ENCODE measurements at regions not wholly inside any gene's neighbourhood (a gene's known extent, or its start where the extent isn't known, plus 50 kb on each side); places are given as distances from the start of the nearest gene placed in this dataset.

DNA sequence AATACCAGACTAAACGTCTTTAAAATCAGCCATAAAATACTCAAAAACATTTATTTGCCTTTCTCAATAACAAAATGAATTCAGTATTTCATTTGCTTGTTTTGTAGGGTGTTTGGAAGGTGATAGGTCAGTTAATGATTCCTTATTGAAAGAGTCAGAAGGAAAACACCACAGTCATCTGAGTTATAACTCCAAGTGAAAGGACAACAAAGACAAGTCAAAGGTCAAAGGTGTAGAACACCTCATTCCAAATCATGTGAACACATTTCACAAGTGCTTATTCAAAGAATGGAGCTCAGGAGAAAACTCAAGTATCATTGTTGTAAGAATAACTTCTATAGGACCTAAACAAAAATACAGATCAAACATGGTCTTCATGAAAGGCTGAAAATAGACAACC lies 318.6 kb upstream of the PHF14 start:
- no peak for DNase-seq

DNA sequence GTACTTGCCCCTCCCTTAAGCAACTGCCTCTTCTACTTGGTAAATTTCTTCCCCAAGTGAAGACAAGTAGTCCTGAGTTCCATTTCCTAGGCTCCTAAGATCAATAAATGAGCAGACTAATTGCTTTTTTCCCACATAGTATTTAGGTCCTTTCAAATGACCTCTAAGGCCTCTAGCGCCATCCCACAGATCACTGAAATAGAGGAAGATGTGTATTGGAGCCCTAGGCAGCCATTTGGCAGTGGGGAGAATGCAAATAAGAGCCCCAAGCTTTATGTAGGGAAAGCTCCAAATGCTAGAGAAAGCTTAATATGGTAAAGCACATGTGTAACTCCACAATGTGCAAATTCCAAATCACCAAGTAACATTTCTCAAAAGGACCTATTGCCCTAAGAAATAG lies 316.5 kb upstream of the PHF14 start:
- no peak for DNase-seq

DNA sequence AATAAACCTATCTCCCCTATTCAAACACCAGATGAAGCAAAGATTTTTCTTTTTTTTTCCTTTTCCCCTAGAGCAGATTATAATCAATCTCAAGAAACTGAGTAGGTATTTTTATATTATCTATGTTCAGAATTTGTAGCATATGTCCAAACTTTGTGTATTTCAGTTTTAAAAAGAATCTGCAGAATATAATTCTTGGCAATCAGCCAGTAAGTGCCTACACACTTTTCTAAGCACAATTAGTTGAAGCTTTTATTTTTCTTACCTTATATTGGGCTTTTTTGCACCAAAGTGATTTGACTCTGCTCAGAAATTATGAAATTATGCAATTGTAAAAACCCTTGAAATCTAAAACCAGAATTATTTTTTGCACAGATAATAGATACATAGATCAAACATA lies 315.8 kb upstream of the PHF14 start:
- DNase-seq, result no peak

- DNase-seq, result no peak
Measured at GRCh38 chr7:10662491-10662890, 311.2 kb upstream of the PHF14 start.

DNA sequence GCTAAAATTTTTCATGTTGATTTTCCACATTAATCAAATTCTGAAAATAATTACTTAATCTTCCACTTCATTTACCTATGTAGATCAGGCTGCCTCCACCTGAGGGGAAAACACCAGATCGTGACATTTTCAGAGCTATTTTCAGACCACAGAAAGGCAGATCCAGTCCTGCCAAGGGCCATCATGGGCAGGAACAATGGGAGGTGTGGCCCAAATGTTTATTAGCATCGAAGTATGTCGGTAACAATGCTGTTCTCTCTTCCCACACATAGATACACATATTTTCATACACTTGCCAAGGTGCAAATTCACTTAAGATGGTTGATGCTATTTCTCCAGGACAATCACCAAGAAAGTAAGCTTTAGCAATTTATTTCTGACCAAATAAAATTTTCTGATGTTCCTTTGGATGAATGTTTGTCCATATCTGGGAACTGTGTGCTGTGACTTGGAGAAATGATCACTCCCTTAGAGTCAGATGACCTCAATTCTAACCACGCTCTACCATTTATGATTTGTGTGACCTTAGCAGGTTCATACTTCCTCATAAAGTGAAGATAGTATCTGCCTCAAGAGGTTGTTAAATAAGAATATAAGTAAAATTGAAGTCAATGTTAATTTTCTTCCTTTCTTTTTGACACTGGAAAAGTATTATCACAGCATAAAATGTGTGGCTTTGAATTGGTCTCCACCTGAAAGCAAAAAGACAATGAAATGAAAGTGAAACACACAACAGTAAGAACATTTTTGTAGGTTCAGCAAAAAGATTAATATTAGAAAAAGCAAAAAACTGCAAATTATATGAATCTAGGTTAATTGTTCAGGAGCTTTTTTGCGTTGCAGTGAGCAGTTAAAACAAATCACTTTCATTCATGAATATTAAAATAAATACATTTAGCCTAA lies 310.4 kb upstream of the PHF14 start:
- DNase-seq, result no peak

DNA sequence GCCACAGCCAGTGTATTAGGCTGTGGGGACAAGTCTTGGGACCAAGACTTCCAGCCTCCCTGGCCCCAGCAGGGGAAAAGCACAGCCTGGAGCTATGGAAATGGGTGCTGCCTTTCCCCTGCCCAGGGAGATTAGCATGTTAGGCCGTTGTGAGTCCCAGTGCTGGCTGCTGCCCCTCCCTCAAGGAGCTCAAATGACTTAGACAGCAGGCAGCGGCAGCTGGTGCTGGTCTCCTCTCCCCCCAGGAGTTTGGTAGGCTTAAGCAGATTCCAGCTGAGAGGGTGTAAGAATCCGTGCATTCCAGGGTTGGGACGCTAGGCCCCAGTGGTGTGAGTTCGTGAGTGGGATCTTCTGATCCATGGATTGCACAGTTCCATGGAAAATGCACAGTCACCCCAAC lies 301.5 kb upstream of the PHF14 start:
- no peak for DNase-seq

DNA sequence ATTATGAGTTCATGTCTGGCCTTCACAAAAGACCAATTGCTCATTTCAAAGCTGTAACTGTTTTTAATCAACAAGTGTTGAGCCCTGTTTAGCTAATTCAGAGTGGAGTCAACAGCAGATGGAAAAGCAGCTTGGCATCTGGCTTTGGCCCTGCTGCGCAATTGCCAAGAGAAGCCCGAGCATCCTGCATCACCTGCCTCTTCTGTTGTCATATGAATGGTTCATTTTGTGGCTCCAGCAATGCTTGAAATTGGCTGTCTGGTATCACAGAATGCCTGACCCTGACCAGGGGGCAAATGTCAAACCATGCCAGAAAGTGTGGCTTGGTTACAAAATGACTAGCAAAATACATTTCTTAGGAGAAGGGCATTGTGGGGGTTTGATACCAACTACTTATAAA lies 296.5 kb upstream of the PHF14 start:
- no peak for DNase-seq

DNA sequence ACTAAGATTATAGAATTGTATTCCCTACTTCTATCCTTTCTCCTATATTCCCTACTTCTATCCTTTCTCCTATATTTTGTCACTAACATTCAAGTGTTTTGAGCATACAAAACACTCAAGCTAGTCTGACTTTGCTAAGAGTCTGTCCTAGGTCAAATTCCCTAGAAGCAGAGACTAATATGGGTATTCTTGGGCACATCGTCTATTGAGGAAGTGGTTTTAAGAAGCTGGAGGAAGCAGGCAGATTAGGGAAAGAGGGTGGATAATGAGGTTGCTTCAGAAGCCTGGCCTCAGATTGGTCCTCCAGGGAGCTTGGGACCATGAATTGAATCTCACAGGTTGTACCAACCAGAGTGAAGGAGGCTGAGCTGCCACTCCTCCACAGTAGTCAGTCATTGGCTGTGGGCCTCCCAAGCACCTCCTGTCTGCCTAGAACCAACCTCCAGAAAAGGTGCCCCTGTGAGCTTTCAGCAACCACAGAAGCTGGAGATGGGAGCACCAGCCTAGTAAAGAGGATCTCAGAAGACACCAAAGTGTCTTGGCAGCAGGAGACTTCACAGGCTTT lies 295.9 kb upstream of the PHF14 start:
- no peak for DNase-seq

- no peak for DNase-seq
Measured at GRCh38 chr7:10684606-10685005, 289.1 kb upstream of the PHF14 start.

DNA sequence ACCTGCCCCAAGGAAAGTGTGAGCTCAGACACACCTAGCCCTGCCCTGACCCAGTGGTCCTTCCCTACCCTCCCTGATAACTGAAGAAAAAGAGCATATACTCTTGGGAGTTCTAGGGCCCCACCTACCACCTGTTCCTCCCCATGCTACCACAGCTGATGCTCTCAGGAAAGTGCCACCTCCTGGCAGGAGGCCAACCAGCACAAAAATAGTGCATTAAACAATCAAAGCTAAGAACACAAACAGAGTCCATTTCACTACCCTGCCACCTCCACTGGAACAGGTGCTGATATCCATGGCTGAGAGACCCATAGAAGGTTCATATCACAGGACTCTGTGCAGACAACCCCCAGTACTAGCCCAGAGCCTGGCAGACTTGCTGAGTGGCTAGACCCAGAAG lies 288.6 kb upstream of the PHF14 start:
- DNase-seq, result no peak

- DNase-seq, result no peak
Measured at GRCh38 chr7:10688544-10688943, 285.1 kb upstream of the PHF14 start.

- no peak for DNase-seq
Measured at GRCh38 chr7:10696064-10696463, 277.6 kb upstream of the PHF14 start.

DNA sequence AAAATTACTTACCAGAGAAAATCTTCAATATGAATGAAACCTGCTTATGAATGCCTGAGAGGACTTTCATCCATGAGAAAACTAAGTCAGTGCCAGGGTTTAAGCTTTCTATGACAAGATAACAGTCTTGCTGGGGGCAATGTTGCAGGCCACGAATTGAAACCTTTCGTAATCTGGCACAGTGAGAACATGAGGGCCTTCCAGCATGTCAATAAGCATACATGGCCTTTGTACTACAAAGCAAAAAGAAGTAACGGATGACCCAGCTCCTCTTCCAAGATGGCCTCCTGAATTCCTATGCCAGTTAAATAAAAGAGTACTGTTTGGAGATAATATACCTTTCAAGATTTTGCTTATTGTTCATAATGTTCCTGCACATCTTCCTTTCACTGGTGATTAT lies 270.6 kb upstream of the PHF14 start:
- no peak for DNase-seq

DNA sequence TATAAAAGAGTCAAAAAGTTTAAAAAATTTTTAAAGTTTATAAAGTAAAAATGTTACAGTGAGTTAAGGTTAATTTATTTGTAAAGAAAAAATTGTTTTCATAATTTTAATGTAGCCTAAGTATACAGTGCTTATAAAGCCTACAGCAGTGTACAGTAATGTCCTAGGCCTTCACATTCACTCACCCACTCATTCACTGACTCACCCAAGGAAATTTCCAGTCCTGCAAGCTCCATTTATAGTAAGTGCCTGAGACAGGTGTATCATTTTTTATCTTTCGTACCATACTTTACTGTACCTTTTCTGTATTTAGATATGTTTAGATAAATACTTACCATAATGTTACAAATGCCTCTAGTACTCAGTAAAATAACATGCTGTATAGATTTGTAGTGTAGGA lies 269.7 kb upstream of the PHF14 start:
- no peak for DNase-seq

- no peak for DNase-seq
Measured at GRCh38 chr7:10704653-10705052, 269.0 kb upstream of the PHF14 start.

DNA sequence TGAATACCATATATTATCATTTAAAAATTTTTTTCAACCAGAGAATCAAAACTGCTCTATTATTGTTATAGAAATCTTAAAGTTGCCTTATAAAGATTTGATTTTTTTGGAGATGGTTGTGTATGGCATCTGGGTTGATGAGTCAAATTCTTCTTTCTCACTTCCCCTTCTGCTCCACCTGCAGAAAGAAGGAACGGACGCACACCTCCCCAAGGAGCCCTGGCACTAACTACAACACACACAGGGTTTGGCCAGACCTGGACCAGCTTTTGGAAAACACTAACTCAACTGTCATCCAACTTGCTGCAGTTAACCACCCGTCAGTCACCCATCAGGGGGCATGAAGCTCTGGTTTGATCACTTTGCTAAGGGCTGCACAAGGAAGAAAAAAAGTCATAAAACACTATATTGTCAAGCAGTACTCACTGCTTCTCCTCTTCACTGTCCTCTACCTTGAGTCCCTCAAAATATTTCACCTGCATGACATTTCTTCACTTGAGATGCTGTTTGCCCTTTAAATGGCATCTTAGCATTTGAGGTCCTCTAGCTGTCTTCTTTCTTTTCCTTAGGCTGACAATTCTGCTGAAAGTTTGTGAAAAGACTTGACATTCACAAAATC lies 266.7 kb upstream of the PHF14 start:
- no peak for DNase-seq

DNA sequence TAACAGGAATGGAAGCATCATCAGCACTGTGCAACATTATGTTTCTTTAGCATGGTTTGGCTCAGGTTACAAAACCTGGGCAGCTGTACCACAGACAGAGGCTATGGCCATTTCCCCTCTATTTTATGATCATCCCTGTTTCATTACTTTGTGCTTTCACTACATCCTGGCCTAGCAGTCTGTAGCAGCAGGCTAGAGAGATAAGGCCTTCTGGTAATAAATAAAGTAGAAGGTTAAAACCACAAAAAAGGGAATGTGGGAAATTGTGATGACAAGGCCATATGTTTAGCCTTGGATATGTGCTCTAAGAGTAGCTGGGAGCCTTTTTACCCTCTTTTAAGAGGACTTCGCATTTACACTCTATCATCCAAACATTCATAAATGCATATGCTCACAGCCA lies 266.2 kb upstream of the PHF14 start:
- DNase-seq, result no peak

DNA sequence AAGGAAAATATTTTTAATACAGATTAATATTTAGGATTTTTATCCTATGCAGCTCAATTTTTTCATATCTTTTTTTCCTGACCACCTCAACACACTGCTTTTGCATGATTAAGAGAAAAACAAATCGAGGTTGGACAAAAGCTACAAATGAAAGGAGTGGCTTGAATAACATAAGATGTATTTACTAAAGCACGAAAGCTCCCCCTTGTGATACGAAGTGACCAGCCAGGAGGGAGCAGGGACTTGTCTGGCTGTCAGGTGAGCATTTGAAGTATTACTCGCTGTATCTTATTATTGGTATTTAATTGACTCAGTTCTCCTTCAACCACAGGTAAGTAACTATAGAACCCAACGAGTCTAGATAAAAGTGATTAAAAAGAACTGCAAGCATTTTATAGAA lies 265.2 kb upstream of the PHF14 start:
- no peak for DNase-seq

DNA sequence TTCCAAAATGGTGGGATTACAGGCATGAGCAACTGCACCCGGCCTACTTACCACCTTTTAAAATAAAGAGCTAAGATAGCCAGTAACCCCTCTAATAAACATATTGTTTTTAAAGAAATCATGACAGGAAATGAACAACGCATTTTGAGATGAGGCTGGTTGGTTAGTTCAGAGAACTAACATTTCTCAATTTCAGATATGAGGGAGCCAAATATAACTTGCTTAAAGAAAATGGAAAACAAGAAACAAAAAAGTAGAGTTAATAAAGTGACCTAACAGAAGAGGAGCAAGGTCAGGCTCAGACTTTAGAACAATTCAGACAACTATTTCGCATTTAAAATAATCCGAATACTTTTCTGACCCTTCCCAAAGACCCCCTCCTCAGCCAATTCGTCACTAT lies 254.9 kb upstream of the PHF14 start:
- no peak for DNase-seq

GRCh38 chr7:10720042-10720441 lies 253.6 kb upstream of the PHF14 start:
- DNase-seq, result no peak

GRCh38 chr7:10721289-10721688 lies 252.4 kb upstream of the PHF14 start:
- DNase-seq, result no peak

- DNase-seq, result no peak
Measured at GRCh38 chr7:10723832-10724231, 249.8 kb upstream of the PHF14 start.

GRCh38 chr7:10724449-10724848 lies 249.2 kb upstream of the PHF14 start:
- no peak for DNase-seq

DNA sequence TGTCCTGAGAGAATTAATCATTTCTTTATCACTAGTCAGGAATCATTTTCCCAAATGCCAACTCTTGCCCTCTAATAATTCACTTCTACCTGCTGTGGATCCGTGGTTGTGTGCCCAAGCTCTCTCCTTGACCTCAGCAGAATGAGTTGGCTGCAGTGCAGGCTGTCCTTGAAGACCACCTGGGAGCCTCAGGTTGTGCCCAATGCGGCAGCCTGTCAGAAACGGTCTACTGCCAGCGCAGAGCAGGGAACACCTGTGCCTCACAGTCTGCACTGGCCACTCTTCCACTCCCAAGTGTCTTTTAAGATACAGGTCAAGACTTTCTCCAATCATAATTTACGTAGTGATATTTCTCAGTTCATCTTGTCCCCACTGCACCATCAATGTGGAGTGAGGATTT lies 246.0 kb upstream of the PHF14 start:
- DNase-seq, result no peak
